Osteoblast (primary cell): ENCODE measurements at regions not wholly inside any gene's neighbourhood (a gene's known extent, or its start where the extent isn't known, plus 50 kb on each side); places are given as distances from the start of the nearest gene placed in this dataset.
A peak's percentile ranks its signal among the peaks of the same experiment; 100 is the strongest.

Experiments used
- DNase-seq: peaks from one replicate; pipeline ENCODE4 v3.0.0; 2011; ENCODE audit warnings: low spot score, mixed read lengths; ENCODE audit not compliant: insufficient read length; ENCODE audit errors: missing footprints
- H2AFZ ChIP-seq: 2 replicates; pipeline ENCODE4 v1.6.0; 2011; ENCODE audit warnings: mild to moderate bottlenecking, low read length
- H3K27ac ChIP-seq: 2 replicates; pipeline ENCODE4 v1.5.1; 2011; ENCODE audit warnings: mild to moderate bottlenecking, low read depth, low read length, moderate library complexity
- H3K27me3 ChIP-seq: 2 replicates; pipeline ENCODE4 v1.6.0; 2012; ENCODE audit warnings: mild to moderate bottlenecking, control low read depth, inconsistent platforms, low read length, moderate library complexity; ENCODE audit not compliant: insufficient read depth
- H3K36me3 ChIP-seq: 2 replicates; pipeline ENCODE4 v1.5.1; 2011; ENCODE audit warnings: mild to moderate bottlenecking, low read length, control low read depth, moderate library complexity; ENCODE audit not compliant: insufficient read depth
- H3K4me1 ChIP-seq: 2 replicates; pipeline ENCODE4 v1.5.1; 2011; ENCODE audit warnings: mild to moderate bottlenecking, low read length, control low read depth, moderate library complexity; ENCODE audit not compliant: insufficient read depth
- H3K4me2 ChIP-seq: 2 replicates; pipeline ENCODE4 v1.6.0; 2011; ENCODE audit warnings: mild to moderate bottlenecking, low read length; ENCODE audit not compliant: insufficient read depth
- H3K4me3 ChIP-seq: fragments of 200-600 bp; sonication (generic); 3 replicates; pipeline ENCODE4 v1.5.1; 2012; ENCODE audit warnings: mild to moderate bottlenecking, low read length, inconsistent platforms; ENCODE audit not compliant: insufficient read depth
- H3K79me2 ChIP-seq: 2 replicates; pipeline ENCODE4 v1.6.0; 2012; ENCODE audit warnings: mild to moderate bottlenecking, low read length, control low read depth, inconsistent platforms; ENCODE audit not compliant: insufficient read depth
- H3K9me3 ChIP-seq: 2 replicates; pipeline ENCODE4 v1.5.1; 2011; ENCODE audit warnings: low read depth, low read length, control low read depth
- H4K20me1 ChIP-seq: 2 replicates; pipeline ENCODE4 v1.6.0; 2012; ENCODE audit warnings: mild to moderate bottlenecking, low read length, control low read depth; ENCODE audit not compliant: insufficient read depth
- TF ChIP-seq, protein P1 (sequence below): IDR thresholded peaks from 2 replicates; pipeline ENCODE4 v1.5.1; 2011; ENCODE audit warnings: mild to moderate bottlenecking, low read depth, low read length, moderate library complexity; ENCODE audit errors: extremely low read depth

- H2AFZ ChIP-seq: no peak overlapping the region
- TF ChIP-seq, protein P1, sequence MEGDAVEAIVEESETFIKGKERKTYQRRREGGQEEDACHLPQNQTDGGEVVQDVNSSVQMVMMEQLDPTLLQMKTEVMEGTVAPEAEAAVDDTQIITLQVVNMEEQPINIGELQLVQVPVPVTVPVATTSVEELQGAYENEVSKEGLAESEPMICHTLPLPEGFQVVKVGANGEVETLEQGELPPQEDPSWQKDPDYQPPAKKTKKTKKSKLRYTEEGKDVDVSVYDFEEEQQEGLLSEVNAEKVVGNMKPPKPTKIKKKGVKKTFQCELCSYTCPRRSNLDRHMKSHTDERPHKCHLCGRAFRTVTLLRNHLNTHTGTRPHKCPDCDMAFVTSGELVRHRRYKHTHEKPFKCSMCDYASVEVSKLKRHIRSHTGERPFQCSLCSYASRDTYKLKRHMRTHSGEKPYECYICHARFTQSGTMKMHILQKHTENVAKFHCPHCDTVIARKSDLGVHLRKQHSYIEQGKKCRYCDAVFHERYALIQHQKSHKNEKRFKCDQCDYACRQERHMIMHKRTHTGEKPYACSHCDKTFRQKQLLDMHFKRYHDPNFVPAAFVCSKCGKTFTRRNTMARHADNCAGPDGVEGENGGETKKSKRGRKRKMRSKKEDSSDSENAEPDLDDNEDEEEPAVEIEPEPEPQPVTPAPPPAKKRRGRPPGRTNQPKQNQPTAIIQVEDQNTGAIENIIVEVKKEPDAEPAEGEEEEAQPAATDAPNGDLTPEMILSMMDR: no peak
Measured at GRCh38 chr5:124921694-124922093, 175.3 kb upstream of the ZNF608 start.

GRCh38 chr5:124922255-124922975, 176.0 kb upstream of the ZNF608 start:
- Histone ChIP-seq H3K4me1 (no peaks in the 10 kb centered on the region), H3K27ac (no peak overlapping the region), H3K27me3 (no peaks in the 10 kb centered on the region), H2AFZ (no peak overlapping the region), H3K9me3 (no peaks in the 10 kb centered on the region), H3K4me3 (no peak overlapping the region), H4K20me1 (no peaks in the 10 kb centered on the region), H3K4me2 (no peak overlapping the region), H3K79me2 (no peaks in the 10 kb centered on the region), H3K36me3 (no peaks in the 10 kb centered on the region)
- DNase-seq: no peak
- TF ChIP-seq, protein P1: no peak

More at GRCh38 chr5:124921694-124922093, 175.3 kb upstream of the ZNF608 start:
- Histone ChIP-seq H3K27ac (no peak overlapping the region), H3K79me2 (no peaks in the 10 kb centered on the region), H3K9me3 (no peaks in the 10 kb centered on the region), H4K20me1 (no peaks in the 10 kb centered on the region), H3K4me3 (no peak overlapping the region), H3K27me3 (no peaks in the 10 kb centered on the region), H3K36me3 (no peaks in the 10 kb centered on the region), H3K4me1 (no peaks in the 10 kb centered on the region), H3K4me2 (no peak overlapping the region)
- no peak for DNase-seq

GRCh38 chr5:124923131-124923530, 176.7 kb upstream of the ZNF608 start:
- peak; percentile 42 for DNase-seq
- Histone ChIP-seq H3K27me3 (no peaks in the 10 kb centered on the region), H3K4me1 (no peaks in the 10 kb centered on the region), H3K27ac (no peak overlapping the region), H2AFZ (no peak overlapping the region), H4K20me1 (no peaks in the 10 kb centered on the region), H3K4me2 (no peak overlapping the region), H3K79me2 (no peaks in the 10 kb centered on the region), H3K36me3 (no peaks in the 10 kb centered on the region), H3K9me3 (no peaks in the 10 kb centered on the region), H3K4me3 (no peak overlapping the region)
- TF ChIP-seq, protein P1: no peak

DNA sequence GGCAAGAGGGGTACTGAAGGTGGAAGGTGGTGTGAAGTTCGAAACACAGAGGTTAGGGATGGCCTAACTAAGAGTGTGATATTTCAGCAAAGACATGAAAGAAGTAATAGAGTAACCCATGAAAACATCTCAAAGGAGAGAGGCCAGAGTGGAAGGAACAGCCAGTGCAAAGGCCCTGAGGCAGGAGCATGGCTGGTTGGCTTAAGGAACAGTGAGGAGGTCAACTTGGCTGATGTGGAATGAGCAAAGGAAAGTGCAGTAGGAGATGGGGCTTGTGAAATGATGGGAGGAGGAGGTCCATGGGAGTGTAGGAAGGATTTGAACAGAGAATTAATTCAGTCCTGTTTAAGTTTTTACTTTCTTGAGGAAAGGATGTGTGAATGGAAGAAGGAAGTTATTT, 178.3 kb upstream of the ZNF608 start:
- Histone ChIP-seq H3K4me1 (no peaks in the 10 kb centered on the region), H3K4me3 (no peak overlapping the region), H3K27me3 (no peaks in the 10 kb centered on the region), H3K36me3 (no peaks in the 10 kb centered on the region), H3K27ac (no peak overlapping the region), H3K79me2 (no peaks in the 10 kb centered on the region), H2AFZ (no peak overlapping the region), H3K4me2 (no peak overlapping the region), H3K9me3 (no peaks in the 10 kb centered on the region), H4K20me1 (no peaks in the 10 kb centered on the region)
- TF ChIP-seq, protein P1: no peak
- no peak for DNase-seq
